Stomach (tissue), 8 donors: ENCODE measurements at regions not wholly inside any gene's neighbourhood (a gene's known extent, or its start where the extent isn't known, plus 50 kb on each side); places are given as distances from the start of the nearest gene placed in this dataset.

Experiments
- DNase-seq, 2 donors: peaks; one replicate each; pipeline versions ENCODE4 v3.0.0 to v3.0.0-alpha.2; 2013 to 2019
- H3K27ac ChIP-seq, 5 donors: fragments of 200-600 bp in 4 of 5; sonication (generic) in 4 of 5; one replicate each; pipeline ENCODE4 v1.5.1; 2013 to 2019; ENCODE audit warnings: mild to moderate bottlenecking in 1 of 5, moderate library complexity in 1 of 5
- H3K27me3 ChIP-seq, 3 donors: fragments of 200-600 bp; sonication (generic); one replicate each; pipeline ENCODE4 v1.5.1; 2017 to 2019; ENCODE audit warnings: mixed run types in 1 of 3
- H3K36me3 ChIP-seq, 4 donors: fragments of 200-600 bp; sonication (generic); 1 replicate in 3 of 4; 2 replicates in 1 of 4; pipeline ENCODE4 v1.5.1; 2016 to 2019
- H3K4me1 ChIP-seq, 4 donors: fragments of 200-600 bp; sonication (generic); one replicate each; pipeline ENCODE4 v1.5.1; 2016 to 2019
- H3K4me3 ChIP-seq, 4 donors: fragments of 200-600 bp; sonication (generic) in 3 of 4; one replicate each; pipeline ENCODE4 v1.5.1; 2016 to 2019; ENCODE audit warnings: mild to moderate bottlenecking in 1 of 4
- H3K9me3 ChIP-seq, 4 donors: fragments of 200-600 bp; sonication (generic); one replicate each; pipeline ENCODE4 v1.5.1; 2016 to 2019
- EP300 ChIP-seq: sonication (generic); formaldehyde crosslinking; IDR thresholded peaks from one replicate; pipeline ENCODE4 v1.6.1; 2017; ENCODE audit warnings: antibody characterized with exemption
- POLR2A ChIP-seq, 4 donors: fragments of 450-650 bp; IDR thresholded peaks; one replicate each; pipeline ENCODE4 v1.6.1; 2016; ENCODE audit warnings: antibody characterized with exemption in 4 of 4, control low read depth in 2 of 4, mild to moderate bottlenecking in 1 of 4, moderate library complexity in 1 of 4
- POLR2AphosphoS5 ChIP-seq, 3 donors: sonication (generic); formaldehyde crosslinking; IDR thresholded peaks; one replicate each; pipeline ENCODE4 v1.6.1; 2016; ENCODE audit warnings: antibody characterized with exemption in 3 of 3
- WGBS, 5 donors: extraction: QIAGEN DNeasy Blood & Tissue Kit in 3 of 5; methylation state at CpG; one replicate each; pipeline versions ENCODE4 v1.1.5 to v1.1.7; 2013 to 2018; 5-methylcytosine and 5-hydroxymethylcytosine counted together
- intact Hi-C: fragments of 100-400 bp; cut with DNase I; formaldehyde crosslinking; loops from one replicate; pipeline ENCODE4 v1.15.1; 2023; ENCODE audit warnings: low total_unique reads
- TF ChIP-seq, protein P1 (sequence below), 7 experiments: fragments of 450-650 bp in 4 of 7; fragments of 200-600 bp in 3 of 7; sonication (generic) in 3 of 7; IDR thresholded peaks; one replicate each; pipeline ENCODE4 v1.5.1; 2016 to 2019; ENCODE audit warnings: antibody characterized with exemption in 7 of 7, control low read depth in 2 of 7, mild to moderate bottlenecking in 1 of 7
- donor health status: healthy with polysubstance abuse.
- donor health status: Bipolar disorder and iron deficiency.
- donor health status: healthy.

- no peaks in the 10 kb centered on the region for H3K9me3 ChIP-seq
- peaks cover 0 to 6% (median 0%) of the 10 kb centered on the region in 4 donors for H3K4me1 ChIP-seq
- no peak for TF ChIP-seq POLR2AphosphoS5 (IDR thresholded peaks at IDR 0.05)
- TF ChIP-seq POLR2A (IDR thresholded peaks at IDR 0.05): no peak
- TF ChIP-seq, protein P1, sequence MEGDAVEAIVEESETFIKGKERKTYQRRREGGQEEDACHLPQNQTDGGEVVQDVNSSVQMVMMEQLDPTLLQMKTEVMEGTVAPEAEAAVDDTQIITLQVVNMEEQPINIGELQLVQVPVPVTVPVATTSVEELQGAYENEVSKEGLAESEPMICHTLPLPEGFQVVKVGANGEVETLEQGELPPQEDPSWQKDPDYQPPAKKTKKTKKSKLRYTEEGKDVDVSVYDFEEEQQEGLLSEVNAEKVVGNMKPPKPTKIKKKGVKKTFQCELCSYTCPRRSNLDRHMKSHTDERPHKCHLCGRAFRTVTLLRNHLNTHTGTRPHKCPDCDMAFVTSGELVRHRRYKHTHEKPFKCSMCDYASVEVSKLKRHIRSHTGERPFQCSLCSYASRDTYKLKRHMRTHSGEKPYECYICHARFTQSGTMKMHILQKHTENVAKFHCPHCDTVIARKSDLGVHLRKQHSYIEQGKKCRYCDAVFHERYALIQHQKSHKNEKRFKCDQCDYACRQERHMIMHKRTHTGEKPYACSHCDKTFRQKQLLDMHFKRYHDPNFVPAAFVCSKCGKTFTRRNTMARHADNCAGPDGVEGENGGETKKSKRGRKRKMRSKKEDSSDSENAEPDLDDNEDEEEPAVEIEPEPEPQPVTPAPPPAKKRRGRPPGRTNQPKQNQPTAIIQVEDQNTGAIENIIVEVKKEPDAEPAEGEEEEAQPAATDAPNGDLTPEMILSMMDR (IDR thresholded peaks at IDR 0.05): no peak
- TF ChIP-seq EP300: no peak
- no peaks in the 10 kb centered on the region for H3K27me3 ChIP-seq
- no peak overlapping the region for H3K27ac ChIP-seq
- H3K36me3 ChIP-seq: no peaks in the 10 kb centered on the region
- DNase-seq: no peak
- H3K4me3 ChIP-seq: no peak overlapping the region
- WGBS, 5 donors: 49 to 65% (median 58%) methylated on average over 3 of the region's 3 CpGs
- intact Hi-C loops: no loop called here
These were observed 334.7 kb upstream of the NR3C2 start for GRCh38 chr4:148776941-148777340.

GRCh38 chr4:148774134-148774533 lies 331.9 kb upstream of the NR3C2 start:
- Histone ChIP-seq H3K4me3 (no peak overlapping the region), H3K9me3 (no peaks in the 10 kb centered on the region), H3K27me3 (no peaks in the 10 kb centered on the region), H3K4me1 (peaks cover 0 to 6% (median 0%) of the 10 kb centered on the region in 4 donors), H3K36me3 (no peaks in the 10 kb centered on the region), H3K27ac (no peak overlapping the region)
- intact Hi-C loops: no loop called here
- no peak for TF ChIP-seq POLR2AphosphoS5 (IDR thresholded peaks at IDR 0.05)
- TF ChIP-seq EP300: no peak
- no peak for TF ChIP-seq POLR2A (IDR thresholded peaks at IDR 0.05)
- TF ChIP-seq, protein P1 (IDR thresholded peaks at IDR 0.05): no peak
- no peak for DNase-seq
- 91 to 97% (median 92%) methylated on average over 3 of the region's 3 CpGs for WGBS, 5 donors

DNA sequence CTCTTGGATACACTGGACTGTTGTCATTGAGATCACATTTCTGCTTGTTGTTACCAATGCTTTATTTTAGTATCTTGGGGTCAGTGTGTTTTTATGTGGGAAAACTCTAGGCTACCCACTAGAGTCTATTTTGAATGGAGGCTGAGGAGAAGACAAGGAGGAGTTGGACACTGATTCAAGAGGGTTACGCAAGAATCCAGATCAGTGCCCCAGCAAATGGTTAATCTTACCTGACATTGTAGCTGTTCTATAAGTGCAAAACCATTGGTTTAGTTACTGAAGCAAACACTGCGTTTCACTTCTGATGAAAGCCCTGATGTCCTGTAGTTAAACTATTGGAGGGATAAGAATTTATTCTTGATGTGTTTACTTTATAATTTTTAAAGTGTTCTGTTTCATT lies 331.1 kb upstream of the NR3C2 start:
- intact Hi-C loops: no loop called here
- Histone ChIP-seq H3K27me3 (no peaks in the 10 kb centered on the region), H3K9me3 (no peaks in the 10 kb centered on the region), H3K4me1 (peaks cover 0 to 6% (median 0%) of the 10 kb centered on the region in 4 donors), H3K36me3 (no peaks in the 10 kb centered on the region), H3K27ac (no peak overlapping the region), H3K4me3 (no peak overlapping the region)
- TF ChIP-seq, protein P1 (IDR thresholded peaks at IDR 0.05): no peak
- TF ChIP-seq POLR2AphosphoS5 (IDR thresholded peaks at IDR 0.05) (no peak), POLR2A (IDR thresholded peaks at IDR 0.05) (no peak), EP300 (no peak)
- no peak for DNase-seq
- 77 to 84% (median 78%) methylated on average over 2 of the region's 2 CpGs for WGBS, 5 donors

- DNase-seq: no peak
- Histone ChIP-seq H3K36me3 (no peaks in the 10 kb centered on the region), H3K4me3 (no peak overlapping the region), H3K27ac (no peak overlapping the region), H3K27me3 (no peaks in the 10 kb centered on the region), H3K9me3 (no peaks in the 10 kb centered on the region), H3K4me1 (no peaks in the 10 kb centered on the region)
- TF ChIP-seq POLR2AphosphoS5 (IDR thresholded peaks at IDR 0.05) (no peak), POLR2A (IDR thresholded peaks at IDR 0.05) (no peak), EP300 (no peak)
- TF ChIP-seq, protein P1 (IDR thresholded peaks at IDR 0.05): no peak
- intact Hi-C loops: no loop called here
These were observed 328.6 kb upstream of the NR3C2 start for GRCh38 chr4:148770848-148771247.
